HG03457 (cell line): ENCODE measurements at regions not wholly inside any gene's neighbourhood (a gene's known extent, or its start where the extent isn't known, plus 50 kb on each side); places are given as distances from the start of the nearest gene placed in this dataset.

Source experiments
- ATAC-seq: cut with Tn5 transposase; IDR thresholded peaks from one replicate; pipeline ENCODE4 v1.9.1; 2021; ENCODE audit warnings: moderate number of reproducible peaks; ENCODE audit not compliant: unreplicated experiment

DNA sequence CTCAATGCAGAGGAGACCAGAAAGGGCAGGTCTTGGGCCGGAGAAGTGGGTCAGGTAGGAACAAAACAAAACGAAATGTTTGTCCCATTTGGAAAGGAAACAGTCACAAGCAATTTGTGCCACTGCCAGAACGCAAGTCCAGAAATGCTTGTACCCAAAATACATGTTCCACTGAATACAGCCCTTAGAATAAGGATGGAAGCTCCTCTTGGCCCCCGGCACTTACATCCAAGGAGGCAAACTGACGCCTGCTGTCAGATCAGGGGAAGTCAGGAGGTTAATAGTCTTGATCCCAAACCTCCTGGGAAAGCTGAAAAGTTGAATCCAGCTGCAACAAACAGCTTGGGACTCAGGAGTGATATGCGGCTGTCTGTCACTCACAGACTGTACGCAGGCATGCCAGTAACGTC, 75.9 kb upstream of the GALNT2 start:
- no peak for ATAC-seq

DNA sequence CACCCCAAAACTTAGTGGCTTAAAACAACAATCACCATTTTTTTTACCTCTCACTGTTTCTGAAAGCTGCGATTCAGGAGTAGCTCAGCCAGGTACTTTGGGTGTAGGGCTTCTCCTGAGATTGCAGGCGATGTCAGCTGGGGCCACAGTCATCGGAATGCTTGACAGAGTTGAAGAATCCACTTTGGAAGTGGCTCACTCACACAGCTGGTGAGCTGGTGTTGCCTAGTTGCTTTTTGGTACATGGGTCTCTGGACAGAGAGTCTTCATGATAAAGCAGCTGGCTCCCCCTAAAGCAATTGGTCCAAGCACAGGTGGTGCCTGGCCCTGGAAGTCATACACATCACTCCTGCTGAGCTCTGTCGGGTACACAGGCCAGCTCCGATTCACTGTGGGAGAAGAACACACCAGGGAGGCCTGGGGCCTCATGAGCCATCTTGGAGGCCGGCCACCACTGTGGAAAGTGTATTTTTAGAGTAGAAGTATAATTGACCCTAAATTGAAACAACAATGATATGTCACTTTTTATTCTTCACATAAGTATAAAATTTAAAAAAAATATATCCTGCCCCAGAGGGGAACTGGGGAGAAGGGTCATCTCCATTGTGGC, 75.2 kb upstream of the GALNT2 start:
- ATAC-seq, result no peak

DNA sequence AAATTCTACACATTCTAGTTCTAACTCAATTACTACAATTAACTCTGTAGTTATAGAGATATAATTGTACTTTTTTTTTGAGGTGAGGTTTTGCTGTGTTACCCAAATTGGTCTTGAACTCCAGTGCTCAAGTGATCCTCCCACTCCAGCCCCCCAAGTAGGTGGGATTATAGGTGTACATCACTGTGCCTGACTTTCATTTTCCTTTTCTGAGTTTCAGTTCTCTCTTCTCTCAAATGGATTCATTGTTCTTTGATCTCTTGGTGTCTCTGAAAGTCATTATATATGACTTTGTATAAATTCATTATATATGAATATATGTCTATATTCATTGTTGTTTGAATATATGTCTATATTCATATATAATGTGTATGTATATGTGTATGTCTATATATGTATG, 74.0 kb upstream of the GALNT2 start:
- no peak for ATAC-seq

DNA sequence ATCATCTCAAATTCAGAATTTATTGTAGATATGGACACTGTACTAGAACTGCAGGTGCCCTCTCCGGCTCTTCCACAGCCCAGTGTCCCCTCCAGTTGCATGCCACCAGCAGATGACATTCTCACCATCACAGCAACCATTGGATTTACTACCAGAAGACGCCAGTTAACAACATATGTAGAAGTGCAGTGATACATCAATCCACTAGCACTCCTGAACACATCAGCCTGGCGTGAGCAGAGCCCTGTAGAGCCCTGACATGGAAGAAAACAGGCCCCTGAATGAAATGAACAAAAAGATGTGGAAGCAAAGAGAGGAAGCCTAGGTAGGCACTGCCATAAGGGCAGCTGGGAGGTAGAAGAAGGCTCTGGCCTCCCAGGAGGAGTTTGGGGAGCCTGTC, 73.1 kb upstream of the GALNT2 start:
- ATAC-seq, result no peak

DNA sequence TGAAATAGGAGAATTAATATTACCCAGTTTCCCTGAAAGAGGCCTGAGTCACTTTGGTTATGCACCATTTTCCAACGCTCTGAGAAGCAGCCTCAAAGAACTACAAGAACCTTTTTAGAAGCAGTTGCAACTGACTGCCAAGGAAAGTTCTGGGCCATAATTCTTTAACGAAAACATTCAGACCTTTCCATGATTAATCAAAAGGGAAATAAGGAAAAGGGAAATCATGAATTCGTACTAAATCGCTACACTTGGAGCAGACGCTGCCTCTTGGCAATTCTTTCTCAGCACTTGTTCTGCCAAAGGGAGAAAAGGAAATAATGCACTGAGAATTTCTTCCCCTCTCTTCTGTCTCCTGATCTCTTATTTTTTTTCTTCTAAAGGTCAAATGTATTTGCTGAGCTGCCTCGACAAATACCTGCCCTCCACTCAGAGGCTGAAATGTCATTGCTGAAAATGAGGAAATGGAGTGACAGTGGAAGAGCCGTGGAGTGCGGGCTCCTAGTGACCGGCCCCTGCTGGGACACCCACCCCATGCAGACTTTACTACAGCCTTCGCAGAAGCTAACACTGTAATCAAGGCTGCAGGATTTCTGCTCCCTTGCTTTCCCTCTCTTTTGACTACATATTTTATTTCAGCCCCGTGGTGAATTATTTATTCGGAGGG, 67.9 kb upstream of the GALNT2 start:
- no peak for ATAC-seq

DNA sequence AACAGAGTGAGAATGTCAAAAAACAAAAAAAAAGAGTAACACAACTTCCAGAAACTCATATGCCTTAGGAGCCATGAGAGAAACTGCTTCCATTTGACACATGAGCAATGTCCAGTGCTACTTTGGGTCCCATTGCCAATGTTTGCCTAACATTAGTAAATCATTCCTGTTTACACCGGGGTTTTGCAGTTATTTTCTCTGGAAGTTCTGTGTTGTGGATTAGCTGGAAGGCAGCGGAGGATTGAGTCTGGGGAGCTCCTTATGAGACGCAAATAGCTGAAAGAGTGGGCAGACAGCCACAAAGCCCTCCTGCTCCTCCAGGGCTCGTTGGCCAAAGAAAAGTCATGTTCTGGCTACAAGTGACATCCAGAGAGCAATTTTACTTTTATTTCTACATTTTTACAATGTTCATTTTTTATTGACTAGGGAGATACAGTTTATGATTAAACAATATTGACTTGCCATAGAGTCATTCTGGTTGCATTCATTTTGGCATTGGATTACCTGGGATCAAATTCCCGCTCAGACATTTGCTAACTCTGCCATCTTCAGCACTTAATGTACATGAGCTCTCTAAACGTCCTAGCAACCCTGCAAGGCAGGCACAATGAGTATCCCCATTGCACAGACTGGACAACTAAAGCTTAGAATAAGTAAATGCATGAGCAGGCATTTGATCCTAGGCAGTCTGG, 66.4 kb upstream of the GALNT2 start:
- no peak for ATAC-seq

DNA sequence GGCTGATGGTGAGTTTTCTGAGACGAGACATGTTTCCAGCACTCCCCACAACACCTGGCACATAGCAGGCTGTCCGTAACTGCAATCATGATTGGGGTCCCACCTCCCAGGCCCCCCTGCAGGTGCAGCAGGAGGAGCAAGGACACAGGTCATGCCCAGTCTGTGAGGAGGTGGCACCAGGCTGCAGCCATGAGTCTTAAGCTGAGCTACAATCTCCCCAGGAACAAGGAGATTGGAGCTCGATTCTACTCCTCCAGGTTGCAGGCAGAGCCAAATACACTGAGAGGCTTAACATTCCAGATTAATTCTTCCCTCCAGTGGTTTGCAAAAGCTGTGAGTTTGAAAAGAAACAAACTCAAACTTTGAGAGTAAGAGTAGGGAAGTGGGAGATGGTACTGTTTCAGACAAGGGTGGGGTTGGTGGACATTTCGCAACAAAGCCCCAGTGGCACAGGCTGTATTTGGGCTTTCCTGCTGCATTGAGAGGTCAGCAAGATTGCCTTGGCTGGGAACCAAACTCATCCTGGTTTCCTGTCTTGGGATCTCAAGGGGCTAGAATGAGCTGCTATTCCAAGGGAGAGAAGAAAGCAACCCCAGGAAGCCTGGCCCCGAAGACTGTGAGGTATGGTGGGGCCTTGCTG, 64.8 kb upstream of the GALNT2 start:
- ATAC-seq, result no peak

DNA sequence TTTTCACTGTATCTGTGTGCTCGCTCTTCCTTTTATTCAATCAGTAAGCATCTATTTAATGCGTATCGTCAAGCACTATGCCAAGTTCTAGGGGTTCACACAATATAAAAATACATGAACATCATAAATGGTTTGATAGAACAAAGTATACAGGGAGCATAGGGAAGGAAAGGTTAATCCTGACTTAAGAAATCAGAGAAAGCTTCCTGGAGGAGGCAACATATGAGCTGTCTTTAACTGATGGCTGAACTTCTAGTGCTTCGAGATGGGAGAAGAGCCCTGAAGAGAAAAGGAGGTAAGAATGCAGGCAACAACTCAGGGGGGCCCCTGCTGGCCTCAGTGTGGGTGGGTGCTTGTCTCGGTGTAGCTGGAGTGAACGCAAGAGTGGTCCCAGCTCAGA, 63.6 kb upstream of the GALNT2 start:
- no peak for ATAC-seq

DNA sequence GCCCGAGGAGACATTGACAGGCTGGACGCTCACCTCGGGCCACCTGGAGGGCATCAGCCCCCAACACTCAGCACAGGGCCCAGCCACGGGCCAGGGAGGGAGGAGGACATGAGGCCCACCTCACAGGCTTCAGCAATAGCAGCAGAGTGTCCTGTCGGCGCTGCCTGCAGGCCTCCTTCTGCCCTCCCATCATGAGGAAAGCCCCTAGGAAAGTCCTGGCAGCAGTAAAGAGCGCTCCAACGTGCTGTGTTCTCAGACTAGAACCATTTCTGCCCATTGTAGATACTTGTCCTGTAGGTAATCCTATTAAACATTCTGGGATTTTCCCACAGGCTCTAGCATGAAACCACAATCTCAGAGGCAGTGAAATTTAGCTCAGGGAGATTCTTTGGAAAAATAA, 62.0 kb upstream of the GALNT2 start:
- ATAC-seq, result no peak

DNA sequence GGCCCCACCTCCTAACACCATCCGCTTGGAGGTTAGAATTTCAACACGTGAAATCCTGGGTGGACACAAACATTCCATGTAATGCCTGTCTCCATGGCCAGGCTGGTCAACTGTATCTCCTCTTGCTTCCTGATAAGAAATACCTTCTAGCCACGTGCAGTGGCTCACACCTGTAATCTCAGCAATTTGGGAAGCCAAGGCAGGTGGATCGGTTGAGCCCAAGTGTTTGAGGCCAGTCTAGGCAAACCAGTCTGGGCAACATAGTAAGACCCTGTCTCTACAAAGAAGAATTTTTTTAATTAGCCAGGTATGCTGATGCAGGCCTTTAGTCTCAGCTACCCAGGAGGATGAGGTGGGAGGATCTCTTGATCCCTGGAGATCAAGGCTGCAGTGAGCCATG, 58.3 kb upstream of the GALNT2 start:
- no peak for ATAC-seq

DNA sequence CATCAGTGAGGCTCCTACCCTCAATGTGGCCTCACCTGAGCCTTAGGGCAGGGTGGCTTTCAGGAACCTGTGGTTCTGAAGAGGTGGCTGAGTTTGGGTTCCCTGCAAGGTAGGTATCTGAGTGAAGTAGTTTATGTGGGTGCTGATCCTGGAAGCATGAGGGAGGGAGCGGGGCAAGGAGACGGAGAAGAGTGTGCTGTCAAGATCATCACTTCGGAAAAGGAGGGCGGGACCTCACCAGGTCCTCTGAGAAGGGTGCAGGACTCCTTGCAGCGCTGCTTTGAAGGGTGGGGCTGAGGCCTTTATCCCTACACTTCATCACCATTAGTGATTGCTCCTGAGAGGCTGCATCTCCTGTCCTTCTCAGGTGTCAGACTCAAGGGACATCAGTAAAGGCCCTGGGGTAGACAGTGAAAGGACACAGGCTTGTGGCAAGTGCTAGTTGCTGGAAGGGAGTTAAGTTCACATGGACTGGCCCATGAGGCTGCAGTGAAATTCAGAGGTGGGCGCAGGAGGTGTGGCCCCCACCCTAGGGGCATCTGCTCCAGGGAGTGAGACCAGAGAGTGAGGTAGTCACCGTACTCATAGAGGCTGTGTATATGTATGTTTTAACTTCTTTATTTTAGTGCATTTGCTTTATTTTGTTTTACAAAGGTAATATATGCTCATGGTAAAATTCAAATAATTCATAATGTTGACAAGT, 57.3 kb upstream of the GALNT2 start:
- no peak for ATAC-seq

DNA sequence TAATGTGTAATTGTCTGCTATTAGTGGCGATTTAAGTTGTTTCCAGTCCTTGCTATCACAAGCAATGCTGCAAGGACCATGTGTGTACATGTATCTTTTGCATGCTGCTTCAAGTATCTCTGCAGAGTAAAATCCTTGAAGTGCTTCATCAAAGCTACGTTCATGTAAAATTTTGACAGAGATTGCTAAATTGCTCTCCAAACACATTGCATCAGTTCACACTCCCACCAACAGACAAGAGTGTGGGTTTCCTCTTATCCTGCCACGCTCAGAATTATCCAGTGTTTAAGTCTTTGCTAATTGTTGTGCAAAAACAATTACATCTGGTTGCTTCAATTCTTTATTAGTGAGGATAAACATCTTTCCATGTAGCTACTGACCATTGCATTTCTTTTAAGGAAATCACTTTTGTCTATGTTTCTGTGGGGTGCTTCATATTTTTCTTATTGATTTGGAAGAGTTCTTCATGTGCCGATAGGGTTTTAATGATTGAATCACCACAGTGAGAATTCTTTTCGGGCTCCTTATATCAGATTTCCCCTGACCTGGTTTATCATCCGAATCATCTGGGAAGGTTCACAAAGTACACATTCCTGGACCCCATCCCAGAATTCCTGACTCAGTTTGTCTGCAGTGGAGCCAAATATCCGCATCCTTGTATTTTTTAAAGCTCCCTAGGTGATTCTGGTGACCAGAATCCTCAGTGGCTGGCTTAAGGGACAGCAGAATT, 56.3 kb upstream of the GALNT2 start:
- ATAC-seq, result no peak

DNA sequence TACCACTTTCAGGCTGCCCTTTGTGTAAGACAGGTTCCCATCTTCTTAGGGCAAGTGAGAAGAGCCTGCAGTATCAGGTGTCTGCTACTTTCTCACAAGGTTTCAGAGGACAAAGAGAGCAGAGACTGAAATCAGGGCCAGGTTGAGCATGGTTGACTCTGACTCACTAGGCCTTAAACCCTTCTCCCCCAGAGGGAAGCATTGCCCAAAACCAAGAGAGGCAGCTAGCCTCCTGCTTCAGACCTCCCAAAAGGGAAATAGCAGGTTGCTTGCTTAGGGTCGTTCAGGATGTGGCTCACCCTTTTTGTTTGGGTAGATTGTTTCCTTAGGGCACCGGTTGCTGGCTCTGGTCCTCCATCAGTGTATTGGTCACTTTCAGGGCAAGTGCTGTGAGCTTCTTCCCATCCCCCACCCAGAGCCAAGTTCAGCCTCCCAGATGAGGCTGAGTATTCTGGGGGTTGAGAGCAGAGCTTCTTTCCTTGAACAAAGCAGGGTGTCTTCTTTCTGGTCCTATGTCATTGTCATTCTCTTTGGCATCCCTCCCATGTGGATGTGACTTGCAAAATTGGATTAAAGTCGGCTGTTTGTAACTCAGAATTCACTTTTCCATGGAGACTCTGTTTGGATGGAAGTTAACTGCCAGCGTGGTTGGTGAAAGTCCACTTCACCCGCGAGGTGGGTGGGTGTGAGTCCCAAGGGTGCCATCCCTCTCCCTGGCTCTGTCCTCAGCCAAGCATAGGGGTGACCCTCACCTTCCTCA, 55.5 kb upstream of the GALNT2 start:
- ATAC-seq, result no peak

DNA sequence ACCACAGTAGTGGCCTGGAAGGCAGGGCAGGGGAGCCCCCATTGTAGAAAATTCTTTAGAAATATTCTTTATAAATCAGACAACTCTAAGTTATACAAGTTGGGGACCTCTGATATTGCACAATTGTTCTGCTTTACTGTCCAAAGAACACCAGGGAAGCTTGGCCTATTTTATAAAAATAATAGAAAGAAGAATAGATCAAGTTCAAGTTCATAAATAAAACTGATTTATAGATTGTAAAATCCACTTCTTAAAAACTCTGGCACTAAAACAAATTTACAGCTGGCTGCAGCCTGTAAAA, 55.0 kb upstream of the GALNT2 start:
- ATAC-seq, result no peak

DNA sequence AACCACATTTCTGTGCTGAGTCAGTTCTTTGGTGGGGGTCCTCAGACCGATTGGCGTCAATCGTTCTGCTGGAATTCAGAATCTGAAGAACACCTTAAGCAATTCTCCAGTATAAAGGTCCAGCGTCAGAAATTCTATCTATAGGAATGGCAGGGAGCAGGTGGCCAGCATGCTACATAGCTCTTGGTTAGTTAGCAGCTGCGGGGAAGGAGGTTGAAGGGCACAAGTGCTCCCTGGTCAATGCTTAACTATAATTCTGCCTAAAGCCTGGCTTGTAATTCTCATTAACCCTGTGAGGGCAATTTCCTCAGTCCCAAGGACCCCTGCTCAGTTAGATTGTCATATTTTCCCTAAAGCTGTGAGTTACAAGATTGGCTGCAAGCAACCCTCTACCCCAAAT, 54.3 kb upstream of the GALNT2 start:
- no peak for ATAC-seq

DNA sequence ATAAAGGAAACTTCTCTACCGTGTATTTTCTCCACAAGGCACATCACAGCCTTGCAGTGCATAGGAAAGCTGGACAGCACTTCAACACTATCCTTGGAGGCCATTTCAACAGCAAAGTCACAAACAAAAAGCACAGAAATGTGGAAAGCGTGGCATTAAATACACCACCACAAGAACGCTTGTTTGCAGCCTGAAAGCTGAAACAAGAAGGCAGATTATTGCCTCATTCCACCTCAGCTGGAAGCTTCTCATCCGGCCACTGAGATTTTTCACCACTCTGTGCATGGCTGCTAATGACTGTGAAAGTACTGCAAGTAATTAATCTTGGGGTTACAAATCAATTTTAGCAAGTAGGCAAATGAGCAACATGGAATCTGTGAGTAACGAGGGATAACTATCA, 50.9 kb upstream of the GALNT2 start:
- ATAC-seq, result no peak
